Cardiac muscle cell (in vitro differentiated cells and primary cell): ENCODE measurements at regions not wholly inside any gene's neighbourhood (a gene's known extent, or its start where the extent isn't known, plus 50 kb on each side); places are given as distances from the start of the nearest gene placed in this dataset.

ENCODE experiments used
- DNase-seq, 2 donors: peaks; one replicate each; pipeline versions ENCODE4 v3.0.0 to v3.0.0-alpha.2; 2010 to 2017; ENCODE audit warnings: low read depth in 1 of 2, low spot score in 1 of 2
- H3K27ac ChIP-seq: fragments of 200-600 bp; sonication (generic); 2 replicates; pipeline ENCODE4 v1.5.1; 2016
- H3K27me3 ChIP-seq: fragments of 200-600 bp; sonication (generic); 2 replicates; pipeline ENCODE4 v1.6.0; 2016; ENCODE audit warnings: control low read depth
- H3K36me3 ChIP-seq: fragments of 200-600 bp; sonication (generic); 2 replicates; pipeline ENCODE4 v1.5.1; 2016; ENCODE audit warnings: control low read depth
- H3K4me1 ChIP-seq: fragments of 200-600 bp; sonication (generic); 2 replicates; pipeline ENCODE4 v1.8.1; 2017; ENCODE audit warnings: low read depth, mild to moderate bottlenecking, mixed run types
- H3K4me3 ChIP-seq: fragments of 200-600 bp; sonication (generic); 2 replicates; pipeline ENCODE4 v1.5.1; 2016; ENCODE audit warnings: mild to moderate bottlenecking
- H3K9me3 ChIP-seq: fragments of 200-600 bp; sonication (generic); 2 replicates; pipeline ENCODE4 v1.5.1; 2017; ENCODE audit warnings: low read depth, mild to moderate bottlenecking, control low read depth
- TF ChIP-seq, protein P1 (sequence below): IDR thresholded peaks from 2 replicates; pipeline ENCODE4 v1.5.1; 2012; ENCODE audit warnings: low read depth, mild to moderate bottlenecking, low read length

DNA sequence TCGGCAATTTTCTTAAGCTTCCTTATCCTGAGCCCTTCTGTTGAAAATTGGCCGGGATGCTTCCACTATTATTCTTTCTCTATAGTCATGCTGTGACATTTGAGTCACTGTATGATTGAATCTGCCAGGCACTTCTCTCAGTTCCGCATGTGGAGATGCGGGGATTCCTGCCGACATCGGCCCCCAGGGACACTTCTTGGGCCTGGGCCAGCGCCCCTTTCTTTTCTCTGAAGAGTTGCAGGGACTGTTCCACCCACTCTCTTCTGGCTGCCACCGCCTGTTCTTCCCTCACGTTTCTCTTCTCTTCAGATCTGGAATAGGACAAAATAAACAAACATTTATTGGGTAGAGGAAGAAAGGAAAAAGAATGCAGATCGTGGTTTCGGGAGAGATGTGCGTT is 310.1 kb downstream of the ETNK1 start:
- no peak overlapping the region for H3K4me3 ChIP-seq
- no peaks in the 10 kb centered on the region for H3K9me3 ChIP-seq
- TF ChIP-seq, protein P1, sequence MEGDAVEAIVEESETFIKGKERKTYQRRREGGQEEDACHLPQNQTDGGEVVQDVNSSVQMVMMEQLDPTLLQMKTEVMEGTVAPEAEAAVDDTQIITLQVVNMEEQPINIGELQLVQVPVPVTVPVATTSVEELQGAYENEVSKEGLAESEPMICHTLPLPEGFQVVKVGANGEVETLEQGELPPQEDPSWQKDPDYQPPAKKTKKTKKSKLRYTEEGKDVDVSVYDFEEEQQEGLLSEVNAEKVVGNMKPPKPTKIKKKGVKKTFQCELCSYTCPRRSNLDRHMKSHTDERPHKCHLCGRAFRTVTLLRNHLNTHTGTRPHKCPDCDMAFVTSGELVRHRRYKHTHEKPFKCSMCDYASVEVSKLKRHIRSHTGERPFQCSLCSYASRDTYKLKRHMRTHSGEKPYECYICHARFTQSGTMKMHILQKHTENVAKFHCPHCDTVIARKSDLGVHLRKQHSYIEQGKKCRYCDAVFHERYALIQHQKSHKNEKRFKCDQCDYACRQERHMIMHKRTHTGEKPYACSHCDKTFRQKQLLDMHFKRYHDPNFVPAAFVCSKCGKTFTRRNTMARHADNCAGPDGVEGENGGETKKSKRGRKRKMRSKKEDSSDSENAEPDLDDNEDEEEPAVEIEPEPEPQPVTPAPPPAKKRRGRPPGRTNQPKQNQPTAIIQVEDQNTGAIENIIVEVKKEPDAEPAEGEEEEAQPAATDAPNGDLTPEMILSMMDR = no peak
- no peak overlapping the region for H3K27ac ChIP-seq
- H3K36me3 ChIP-seq = no peaks in the 10 kb centered on the region
- H3K27me3 ChIP-seq = no peaks in the 10 kb centered on the region
- DNase-seq = no peak
- H3K4me1 ChIP-seq = peaks cover 10% of the 10 kb centered on the region

DNA sequence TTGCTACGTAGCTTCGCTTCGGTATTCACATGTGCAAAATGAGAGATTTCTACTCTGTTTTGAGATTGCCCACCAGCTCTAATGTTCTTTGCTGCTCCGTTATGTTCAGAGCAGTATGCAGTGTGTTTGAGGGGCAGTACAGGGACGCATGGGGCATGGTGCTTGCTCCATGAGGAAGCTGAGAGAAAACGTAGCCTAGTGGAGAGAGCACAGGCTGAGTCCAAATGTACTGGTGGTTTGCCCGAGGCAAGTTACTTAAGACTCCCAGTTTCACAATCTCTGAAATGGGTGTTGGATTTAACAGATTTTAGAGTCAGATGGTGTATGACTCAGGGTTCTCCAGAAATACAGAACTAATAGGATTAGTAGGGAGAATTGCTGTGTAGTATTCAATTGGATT is 310.5 kb downstream of the ETNK1 start:
- TF ChIP-seq, protein P1 = no peak
- Histone ChIP-seq H3K36me3 (no peaks in the 10 kb centered on the region), H3K9me3 (no peaks in the 10 kb centered on the region), H3K4me1 (peaks cover 10% of the 10 kb centered on the region), H3K4me3 (no peak overlapping the region), H3K27me3 (no peaks in the 10 kb centered on the region), H3K27ac (no peak overlapping the region)
- no peak for DNase-seq

- TF ChIP-seq, protein P1 = no peak
- Histone ChIP-seq H3K9me3 (no peaks in the 10 kb centered on the region), H3K4me3 (no peak overlapping the region), H3K36me3 (no peaks in the 10 kb centered on the region), H3K27me3 (no peaks in the 10 kb centered on the region), H3K27ac (no peak overlapping the region), H3K4me1 (peaks cover 10% of the 10 kb centered on the region)
- DNase-seq = no peak
Measured at GRCh38 chr12:22938323-22938722, 313.4 kb downstream of the ETNK1 start.

DNA sequence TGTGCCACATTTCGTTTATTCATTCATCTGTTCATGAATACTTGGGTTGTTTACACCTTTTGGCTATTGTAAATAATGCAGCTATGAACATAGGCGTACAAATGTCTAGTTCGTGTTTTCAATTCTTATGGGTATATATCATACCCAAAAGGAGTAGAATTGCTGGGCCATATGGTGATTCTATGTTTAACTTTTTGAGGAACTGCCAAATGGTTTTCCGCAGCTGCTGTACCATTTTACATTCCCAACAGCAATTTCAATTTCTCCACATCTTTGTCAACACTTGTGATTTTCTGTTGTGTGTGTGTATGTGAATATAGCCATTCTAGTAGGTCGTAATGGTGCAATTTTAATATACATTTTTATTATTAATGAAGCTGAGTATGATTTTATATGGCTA is 326.2 kb downstream of the ETNK1 start:
- no peak overlapping the region for H3K27ac ChIP-seq
- H3K4me1 ChIP-seq = no peaks in the 10 kb centered on the region
- DNase-seq = no peak
- H3K36me3 ChIP-seq = no peaks in the 10 kb centered on the region
- H3K4me3 ChIP-seq = no peak overlapping the region
- no peaks in the 10 kb centered on the region for H3K9me3 ChIP-seq
- no peaks in the 10 kb centered on the region for H3K27me3 ChIP-seq
- TF ChIP-seq, protein P1 = no peak

- H3K4me1 ChIP-seq = no peaks in the 10 kb centered on the region
- no peaks in the 10 kb centered on the region for H3K27me3 ChIP-seq
- H3K4me3 ChIP-seq = no peak overlapping the region
- no peak for DNase-seq
- H3K9me3 ChIP-seq = no peaks in the 10 kb centered on the region
- H3K36me3 ChIP-seq = no peaks in the 10 kb centered on the region
- H3K27ac ChIP-seq = no peak overlapping the region
- TF ChIP-seq, protein P1 = no peak
Measured at GRCh38 chr12:22956690-22957089, 331.7 kb downstream of the ETNK1 start.

GRCh38 chr12:22967171-22967570 is 342.2 kb downstream of the ETNK1 start:
- H3K27me3 ChIP-seq = no peaks in the 10 kb centered on the region
- H3K4me3 ChIP-seq = no peak overlapping the region
- H3K27ac ChIP-seq = no peak overlapping the region
- peaks cover 22% of the 10 kb centered on the region for H3K4me1 ChIP-seq
- H3K9me3 ChIP-seq = no peaks in the 10 kb centered on the region
- no peaks in the 10 kb centered on the region for H3K36me3 ChIP-seq
- TF ChIP-seq, protein P1 = no peak
- DNase-seq = no peak
